NCI-H2227 (cell line): ENCODE measurements at regions not wholly inside any gene's neighbourhood (a gene's known extent, or its start where the extent isn't known, plus 50 kb on each side); places are given as distances from the start of the nearest gene placed in this dataset.
"Not testable (repeated sequence)": the region's sequence is repeated elsewhere in the genome, so short reads cannot be mapped to it uniquely, and the experiment has no call there.

Experiments used
- DNase-seq: peaks from one replicate; lab custom pipeline; 2025; ENCODE audit not compliant: unreplicated experiment; lab: John Stamatoyannopoulos, UW

DNA sequence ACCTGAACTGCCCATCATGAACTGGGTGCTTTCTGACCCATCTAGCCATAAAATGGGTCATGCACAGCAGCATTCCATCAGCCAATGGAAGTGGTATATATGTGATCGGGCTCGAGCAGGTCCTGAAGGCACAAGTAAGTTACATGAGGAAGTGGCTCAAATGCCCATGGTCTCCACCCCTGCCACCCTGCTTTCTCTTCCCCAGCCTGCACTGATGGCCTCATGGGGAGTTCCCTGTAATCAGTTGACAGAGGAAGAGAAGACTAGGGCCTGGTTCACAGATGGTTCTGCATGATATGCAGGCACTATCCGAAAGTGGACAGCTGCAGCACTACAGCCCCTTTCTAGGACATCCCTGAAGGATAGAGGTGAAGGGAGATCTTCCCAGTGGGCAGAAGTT lies 209.9 kb upstream of the HES1 start:
- DNase-seq, result not testable (repeated sequence)

- DNase-seq, result not testable (repeated sequence)
Measured at GRCh38 chr3:193927413-193928206, 208.3 kb upstream of the HES1 start.

GRCh38 chr3:193928354-193929209 lies 207.4 kb upstream of the HES1 start:
- no peak for DNase-seq

DNA sequence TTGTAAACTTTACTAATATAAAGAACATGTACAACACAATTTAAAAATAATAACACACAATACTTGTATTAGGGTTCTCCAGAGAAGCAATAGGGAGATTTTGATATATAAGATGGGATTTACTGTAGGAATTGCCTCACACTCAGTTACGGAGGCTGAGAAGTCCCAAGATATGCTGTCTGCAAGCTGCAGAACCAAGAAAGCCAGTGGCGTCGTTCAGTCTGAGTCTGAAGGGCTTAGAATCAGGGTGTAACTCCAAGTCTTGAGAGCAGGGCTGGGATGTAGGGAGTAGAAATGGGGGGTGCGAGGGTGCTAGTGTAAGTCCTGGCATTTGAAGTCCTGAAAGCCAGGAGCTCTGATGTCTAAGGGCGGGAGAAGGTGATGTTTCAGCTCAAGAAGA lies 206.6 kb upstream of the HES1 start:
- DNase-seq, result no peak

- no peak for DNase-seq
Measured at GRCh38 chr3:193929921-193930646, 205.9 kb upstream of the HES1 start.

GRCh38 chr3:193932136-193932535 lies 203.8 kb upstream of the HES1 start:
- DNase-seq, result no peak

GRCh38 chr3:193932576-193932975 lies 203.4 kb upstream of the HES1 start:
- DNase-seq, result no peak

GRCh38 chr3:193933451-193933850 lies 202.5 kb upstream of the HES1 start:
- no peak for DNase-seq

DNA sequence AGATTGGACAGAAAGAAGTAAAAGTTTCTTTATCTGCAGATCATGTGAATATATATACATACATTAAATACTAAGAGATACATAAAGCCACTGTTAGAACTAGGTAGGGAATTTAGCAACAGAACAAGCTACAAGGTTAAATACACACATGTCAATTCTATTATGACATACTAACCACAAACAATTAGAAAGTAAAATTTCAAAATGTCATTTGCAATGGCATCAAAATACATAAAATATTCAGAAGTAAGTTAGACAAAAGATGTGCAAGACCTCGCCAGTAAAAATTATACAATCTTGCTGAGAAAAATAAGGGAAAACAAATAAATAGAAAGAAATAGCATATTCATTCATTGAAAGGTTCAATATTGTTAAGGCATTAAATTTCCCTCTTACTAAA lies 200.0 kb upstream of the HES1 start:
- DNase-seq, result no peak

- DNase-seq, result no peak
Measured at GRCh38 chr3:193938613-193939012, 197.3 kb upstream of the HES1 start.

GRCh38 chr3:193939527-193939926 lies 196.4 kb upstream of the HES1 start:
- no peak for DNase-seq

DNA sequence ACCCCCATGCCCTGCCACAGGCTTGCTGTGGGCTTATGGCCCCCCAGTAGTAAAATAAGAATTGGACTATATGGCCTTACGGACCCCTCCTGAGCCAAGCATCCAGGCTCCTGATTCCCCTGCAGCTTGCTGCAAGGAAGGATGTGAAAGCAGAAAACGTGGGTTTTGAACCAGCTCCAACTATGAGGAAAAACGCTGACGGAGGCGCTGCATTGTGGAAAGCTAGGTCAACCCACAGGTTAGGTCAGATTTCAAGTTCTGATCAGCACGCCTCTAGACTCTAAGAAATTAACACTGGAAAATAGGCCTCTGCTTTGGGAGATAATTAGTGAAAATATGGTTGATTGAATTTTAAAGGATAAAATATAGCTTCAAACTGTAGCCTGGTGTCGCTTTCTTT lies 195.4 kb upstream of the HES1 start:
- no peak for DNase-seq

GRCh38 chr3:193941486-193941885 lies 194.5 kb upstream of the HES1 start:
- DNase-seq, result no peak

DNA sequence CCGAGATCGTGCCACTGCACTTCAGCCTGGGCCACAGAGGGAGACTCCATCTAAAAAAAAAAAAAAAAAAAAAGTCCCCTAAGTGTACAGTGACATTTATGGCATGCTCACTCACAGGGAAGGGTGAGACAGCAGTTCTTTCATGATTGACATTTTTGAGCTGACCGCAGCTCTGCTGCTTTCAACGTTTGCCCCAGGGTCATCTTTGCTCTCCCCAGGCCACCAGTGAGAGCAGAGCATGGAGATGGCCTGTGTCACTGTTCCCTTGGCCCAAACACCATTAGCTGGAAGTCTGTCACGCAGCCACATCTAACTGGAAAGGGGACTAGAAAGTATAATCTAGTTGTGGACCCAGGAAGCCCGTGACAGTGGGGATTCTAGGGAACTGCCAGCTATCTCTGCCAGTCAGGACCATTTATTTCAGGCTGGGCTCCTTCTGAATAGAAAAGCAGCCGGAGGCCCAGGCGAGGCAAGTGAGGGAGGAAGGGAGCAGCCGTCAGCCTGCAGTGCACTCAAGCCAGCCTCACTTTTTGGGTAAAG lies 193.4 kb upstream of the HES1 start:
- DNase-seq, result no peak

DNA sequence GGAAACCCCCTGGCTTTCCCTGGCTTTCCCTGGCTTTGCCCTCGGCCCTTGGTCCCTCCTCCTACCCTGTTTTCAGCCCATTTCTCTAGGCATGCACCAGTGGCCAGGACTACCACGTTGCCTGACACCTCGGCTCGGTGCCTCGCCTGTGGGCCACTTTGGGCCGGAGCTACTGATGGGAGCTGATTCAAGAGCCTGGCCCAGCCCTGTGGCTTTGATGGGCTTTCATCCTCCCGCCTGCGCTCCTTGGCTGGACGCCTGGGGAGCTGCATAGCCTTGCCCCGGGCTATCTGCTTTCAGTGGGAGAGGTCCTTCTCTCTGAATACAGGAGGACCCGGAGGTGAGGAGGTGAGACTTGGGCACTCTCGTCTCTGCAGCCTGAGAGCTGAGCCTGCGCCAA lies 192.7 kb upstream of the HES1 start:
- no peak for DNase-seq

DNA sequence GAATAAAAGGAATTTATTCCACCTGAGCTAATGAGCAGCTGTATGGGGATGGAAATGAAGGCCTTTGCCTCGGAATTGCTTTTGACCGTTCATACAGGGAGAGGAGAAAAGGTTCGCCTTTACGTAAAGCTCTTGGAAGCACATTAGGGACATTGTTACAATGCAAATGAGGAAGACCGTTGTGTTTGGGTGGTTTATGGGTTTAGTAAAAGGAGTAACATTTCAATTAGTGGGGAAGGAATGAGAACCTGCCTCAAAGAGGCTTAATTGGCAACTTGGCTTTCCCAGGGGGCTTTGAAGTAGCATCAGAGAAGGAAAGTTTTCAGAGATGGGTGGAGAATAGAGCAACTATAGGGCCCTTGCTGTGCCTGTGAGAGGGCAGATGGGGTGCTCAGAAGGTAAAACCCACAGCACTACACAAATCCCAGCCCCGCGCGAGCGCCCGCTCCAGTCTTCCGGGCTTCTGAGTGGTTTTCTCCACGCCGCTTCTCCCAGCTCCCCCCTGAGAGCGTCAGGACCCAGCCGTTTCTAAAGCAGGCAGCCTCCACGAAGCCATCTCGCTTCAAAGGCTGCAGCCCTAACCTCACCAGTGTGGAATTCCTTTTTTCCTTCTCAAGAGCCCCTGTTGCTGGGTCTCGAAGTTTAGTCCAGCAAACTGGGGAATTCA lies 192.0 kb upstream of the HES1 start:
- DNase-seq, result no peak

GRCh38 chr3:193944518-193944884 lies 191.4 kb upstream of the HES1 start:
- DNase-seq, result no peak

- DNase-seq, result no peak
Measured at GRCh38 chr3:193945143-193945542, 190.8 kb upstream of the HES1 start.

DNA sequence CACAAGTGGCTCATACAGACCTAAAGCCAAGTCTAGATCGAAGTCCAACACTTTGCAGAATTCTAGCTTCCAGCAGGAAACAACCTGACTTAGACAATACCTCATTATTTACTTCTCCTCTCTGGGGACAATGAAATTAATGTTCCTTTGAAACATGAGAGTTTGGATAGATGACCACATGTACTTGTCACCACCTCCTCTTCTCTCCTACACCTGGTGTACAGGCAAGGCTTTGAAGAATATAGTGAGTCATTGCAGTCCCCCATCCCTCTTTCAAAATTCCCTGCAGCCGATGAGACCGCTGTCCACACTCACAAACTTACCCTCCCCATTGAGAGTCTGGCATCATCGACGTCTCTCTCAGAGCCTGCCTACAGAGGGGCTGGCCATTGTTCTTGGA lies 189.0 kb upstream of the HES1 start:
- DNase-seq, result no peak

DNA sequence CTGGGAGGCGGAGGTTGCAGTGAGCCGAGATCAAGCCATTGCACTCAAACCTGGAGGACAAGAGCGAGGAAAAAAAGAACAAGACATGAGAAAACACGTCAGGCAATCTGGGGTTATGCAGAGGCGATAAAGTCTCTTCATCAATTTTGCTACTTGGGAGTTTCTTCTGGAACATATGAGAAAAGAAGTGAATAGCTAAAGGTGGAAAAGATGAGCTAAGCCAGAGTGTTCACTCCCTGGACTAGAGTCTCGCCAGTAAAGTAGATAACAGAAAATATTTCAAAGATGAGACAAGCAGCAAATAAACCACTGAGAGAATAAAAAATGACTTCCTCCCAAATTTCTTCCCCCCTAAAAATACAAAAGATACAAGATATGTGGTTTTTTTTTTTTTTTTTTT lies 188.4 kb upstream of the HES1 start:
- no peak for DNase-seq

- no peak for DNase-seq
Measured at GRCh38 chr3:193948459-193948858, 187.5 kb upstream of the HES1 start.
